DMS153 treated with DMSO at 0.1 percent for 48 hours (cell line): ENCODE measurements at regions not wholly inside any gene's neighbourhood (a gene's known extent, or its start where the extent isn't known, plus 50 kb on each side); places are given as distances from the start of the nearest gene placed in this dataset.
A peak's percentile ranks its signal among the peaks of the same experiment; 100 is the strongest.
"Not testable (repeated sequence)": the region's sequence is repeated elsewhere in the genome, so short reads cannot be mapped to it uniquely, and the experiment has no call there.

Experiments
- DNase-seq: peaks from one replicate; lab custom pipeline; 2025; ENCODE audit not compliant: unreplicated experiment; lab: John Stamatoyannopoulos, UW

DNA sequence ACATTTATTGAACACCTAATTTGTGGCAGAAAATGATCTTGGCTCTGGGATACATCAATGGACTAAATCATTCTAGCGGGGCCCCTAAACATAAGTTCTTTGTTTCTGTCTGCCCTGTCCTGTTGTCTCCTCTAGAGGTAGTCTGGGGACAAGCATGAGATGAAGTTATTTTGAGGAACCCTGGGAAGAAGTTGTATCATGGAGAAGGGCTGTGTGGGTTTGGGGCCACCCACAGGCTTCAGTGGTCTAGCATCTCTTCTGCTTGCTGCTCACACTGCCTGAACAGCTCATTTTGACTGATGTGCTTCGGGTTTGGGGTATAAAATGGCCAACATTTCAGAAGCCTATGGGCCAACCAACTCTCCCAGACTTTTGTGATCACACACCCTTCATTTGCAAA lies 50.3 kb upstream of the OSBPL11 start:
- DNase-seq, result no peak

DNA sequence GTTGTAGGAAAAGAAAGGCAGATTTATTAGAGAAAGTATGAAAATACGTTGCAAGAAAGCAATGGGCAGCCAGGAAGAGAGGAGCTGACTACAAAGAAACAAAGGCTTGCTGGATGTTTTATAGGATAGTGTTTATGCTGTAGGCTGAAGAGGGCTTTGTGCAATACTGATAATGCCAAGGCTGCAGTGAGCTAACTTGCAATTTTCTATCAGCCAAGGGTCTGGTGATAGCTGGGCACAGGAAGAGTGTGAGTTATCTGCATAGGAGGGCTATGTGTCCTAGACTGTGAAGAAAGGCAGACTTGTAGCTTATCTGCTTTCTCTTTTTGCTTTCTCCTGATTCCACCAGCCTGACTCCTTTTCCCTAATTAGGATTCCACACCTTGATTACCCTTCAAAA lies 51.3 kb upstream of the OSBPL11 start:
- no peak for DNase-seq

DNA sequence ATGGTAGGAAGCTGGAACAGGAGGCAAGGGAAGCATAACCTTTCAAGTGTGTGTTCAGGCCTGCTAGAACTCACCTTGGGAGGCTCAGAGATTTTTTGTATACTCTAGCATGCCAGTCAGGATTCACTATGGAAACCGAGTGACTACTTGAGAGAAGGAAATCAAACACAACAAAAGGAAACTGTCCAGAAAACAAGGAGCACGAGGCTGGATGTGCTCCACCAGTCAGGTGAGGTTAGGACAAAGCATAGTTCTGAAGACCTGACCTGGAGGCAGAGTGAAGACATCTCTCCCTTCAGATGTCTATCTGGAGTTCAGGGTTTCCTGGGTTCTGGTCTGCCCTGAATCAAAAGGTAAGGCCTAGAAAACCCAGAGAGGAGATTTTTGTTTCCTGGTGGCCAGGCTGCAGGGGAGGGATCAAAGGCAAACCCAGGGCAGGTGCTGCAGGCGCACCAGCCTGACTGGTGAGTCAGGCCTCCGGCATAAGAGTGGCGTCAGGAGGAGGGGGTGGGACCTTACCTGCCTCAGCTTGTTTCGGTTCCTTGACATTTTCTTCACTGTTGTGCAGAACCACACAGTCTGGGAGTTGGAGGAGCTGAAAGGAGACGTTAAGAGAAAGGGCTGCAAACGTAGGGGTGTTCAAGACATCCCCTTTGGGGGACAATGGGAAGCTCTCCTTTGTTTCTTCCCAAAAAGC lies 52.2 kb upstream of the OSBPL11 start:
- peak; percentile 27 for DNase-seq

DNA sequence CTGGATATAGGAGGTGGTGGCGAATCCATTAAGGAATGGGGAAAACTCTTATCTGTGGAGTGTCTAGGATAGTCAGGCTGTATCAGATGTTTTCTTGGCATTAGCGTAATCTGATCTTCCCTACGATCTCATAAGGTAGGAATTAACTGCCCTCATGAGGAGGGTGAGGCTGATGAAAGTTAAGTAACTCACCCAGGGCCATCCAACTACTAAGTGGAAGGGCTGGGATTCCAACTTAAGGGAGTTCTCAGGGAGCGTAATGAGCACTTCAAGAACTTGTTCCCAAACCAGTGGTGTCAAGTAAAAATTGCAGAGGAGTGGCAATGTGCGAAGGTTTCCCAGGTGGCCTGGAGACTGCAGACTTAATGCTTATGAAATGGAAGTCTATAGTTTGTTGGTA lies 55.9 kb upstream of the OSBPL11 start:
- no peak for DNase-seq

DNA sequence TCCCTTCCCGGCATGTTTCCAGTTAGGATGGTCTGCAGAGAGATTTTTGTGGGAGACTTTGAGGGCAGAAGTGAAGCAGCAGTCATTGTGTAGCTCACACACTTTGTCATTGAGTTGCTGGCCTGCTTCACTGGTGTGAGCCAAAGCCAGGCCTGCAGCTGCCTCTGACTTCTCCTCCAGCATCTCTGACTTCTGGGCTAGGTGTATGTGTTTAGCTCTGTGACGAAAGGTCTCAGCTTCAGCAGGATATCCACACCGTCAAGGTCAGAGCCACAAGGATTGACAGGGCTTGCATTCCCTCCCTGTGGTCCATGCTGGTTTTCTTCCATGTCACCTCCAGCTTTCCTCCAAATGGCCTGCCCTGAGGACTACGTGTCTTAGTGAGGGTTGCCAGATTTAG lies 57.1 kb upstream of the OSBPL11 start:
- no peak for DNase-seq

DNA sequence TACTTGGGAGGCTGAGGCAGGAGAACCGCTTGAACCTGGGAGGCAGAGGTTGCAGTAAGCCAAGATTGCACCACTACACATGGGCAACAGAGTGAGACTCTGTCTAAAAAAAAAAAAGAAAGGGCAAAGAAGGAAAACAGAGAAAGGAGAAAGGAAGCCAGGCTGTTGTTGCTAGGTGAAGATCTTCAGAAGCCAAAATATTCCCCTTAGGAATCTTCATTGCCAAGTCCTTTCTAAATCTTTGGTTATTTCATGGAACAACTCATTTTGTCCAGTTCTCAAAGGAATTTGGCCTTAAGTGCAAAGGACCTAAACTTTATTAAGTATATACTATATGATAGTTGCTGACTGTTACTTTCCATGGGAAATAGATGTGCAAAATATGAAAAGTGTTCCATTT lies 59.2 kb upstream of the OSBPL11 start:
- DNase-seq, result no peak

DNA sequence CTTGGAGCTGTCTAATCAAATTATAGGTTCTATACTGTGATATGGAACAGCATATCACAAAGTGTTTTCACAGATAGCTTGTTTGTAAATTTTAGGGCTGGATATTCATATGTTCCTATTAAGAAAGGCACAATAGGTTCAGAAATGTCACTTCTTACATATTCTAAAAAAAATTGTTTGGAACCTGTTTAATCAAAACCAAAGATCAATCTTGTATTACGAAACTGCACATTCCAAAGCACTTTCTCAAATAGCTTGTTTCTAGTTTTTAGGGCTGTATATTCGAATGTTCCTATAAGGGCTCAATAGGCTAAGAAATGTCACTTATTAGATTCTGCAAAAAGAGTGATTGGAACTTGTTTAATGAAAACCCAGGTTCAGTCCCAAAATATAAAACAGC lies 67.4 kb upstream of the OSBPL11 start:
- no peak for DNase-seq

DNA sequence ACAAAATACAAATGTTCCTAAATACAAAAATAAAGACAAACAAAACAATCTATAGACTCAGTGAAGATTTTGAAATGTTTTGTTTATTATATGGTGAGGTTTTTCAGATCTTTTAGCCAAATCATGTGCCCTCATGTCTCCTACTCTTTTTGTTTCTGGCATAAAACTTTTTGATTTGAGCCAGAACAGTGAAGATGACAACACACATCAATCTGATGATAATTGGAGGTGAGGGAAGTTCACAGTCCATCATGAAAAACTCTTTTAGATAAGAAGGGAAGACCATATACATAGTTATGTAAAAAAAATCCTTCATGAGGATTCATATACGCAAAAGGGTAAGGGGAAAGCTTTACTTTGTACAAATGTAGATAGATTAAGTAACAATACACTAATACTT lies 75.1 kb upstream of the OSBPL11 start:
- no peak for DNase-seq

DNA sequence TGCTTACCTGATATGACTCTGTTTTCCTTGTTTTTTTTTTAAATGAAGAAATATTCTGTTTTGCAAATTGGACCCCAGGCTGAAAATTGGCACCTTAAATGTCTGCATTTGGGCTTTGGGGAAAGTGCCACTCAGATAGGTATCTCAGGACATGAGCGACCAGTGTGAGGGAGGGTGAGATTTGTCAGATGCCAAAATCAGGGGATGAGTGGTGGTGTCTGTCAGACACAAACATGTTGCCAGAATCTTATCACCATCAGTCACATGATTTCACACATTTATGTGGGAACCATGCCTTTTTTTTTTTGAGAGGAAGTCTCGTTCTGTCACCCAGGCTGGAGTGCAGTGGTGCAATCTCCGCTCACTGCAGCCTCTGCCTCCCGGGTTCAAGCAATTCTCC lies 75.6 kb upstream of the OSBPL11 start:
- no peak for DNase-seq

DNA sequence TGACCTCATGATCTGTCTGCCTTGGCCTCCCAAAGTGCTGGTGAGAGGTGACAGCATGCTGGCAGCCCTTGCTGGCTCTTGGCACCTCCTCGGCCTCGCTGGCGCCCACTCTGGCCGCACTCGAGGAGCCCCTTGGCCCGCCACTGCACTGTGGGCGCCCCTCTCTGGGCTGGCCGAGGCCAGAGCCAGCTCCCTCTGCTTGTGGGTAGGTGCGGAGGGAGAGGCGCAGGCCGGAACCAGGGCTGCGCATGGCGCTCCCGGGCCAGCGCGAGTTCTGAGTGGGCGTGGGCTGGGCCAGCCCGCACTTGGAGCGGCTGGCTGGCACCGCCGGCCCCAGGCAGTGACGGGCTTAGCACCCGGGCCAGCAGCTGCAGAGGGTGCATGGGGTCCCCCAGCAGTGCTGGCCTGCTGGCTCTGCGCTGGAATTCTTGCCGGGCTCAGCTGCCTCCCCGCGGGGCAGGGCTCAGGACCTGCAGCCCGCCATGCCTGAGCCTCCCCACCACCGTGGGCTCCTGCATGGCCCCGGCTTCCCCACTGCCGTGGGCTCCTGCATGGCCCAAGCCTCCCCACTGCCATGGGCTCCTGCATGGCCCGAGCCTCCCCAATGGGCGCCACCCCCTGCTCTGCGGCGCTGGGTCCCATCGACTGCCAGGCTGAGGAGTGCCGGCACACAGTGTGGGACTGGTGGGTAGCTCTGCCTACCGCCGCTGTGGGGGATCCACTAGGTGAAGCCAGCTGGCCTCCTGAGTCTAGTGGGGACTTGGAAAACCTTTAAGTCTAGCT lies 76.4 kb upstream of the OSBPL11 start:
- DNase-seq, result no peak

DNA sequence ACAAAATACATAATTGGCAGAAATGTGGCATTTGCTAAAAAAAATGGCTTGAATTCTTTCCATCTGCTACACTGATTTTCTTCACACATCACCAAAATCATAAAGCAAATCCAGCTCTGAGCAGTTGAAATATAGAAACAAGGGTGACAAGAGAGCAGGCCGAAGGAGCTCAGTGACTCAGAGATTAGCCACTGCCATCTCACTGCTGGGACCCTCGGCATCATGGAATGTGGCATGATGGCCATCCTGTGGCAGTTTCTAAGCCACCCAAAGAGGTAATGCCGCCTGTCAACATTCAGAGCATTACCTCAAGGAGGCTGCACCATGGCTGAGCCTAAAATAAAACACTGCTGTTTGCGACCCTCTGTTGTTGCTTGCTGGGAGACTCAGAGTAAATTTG lies 80.5 kb upstream of the OSBPL11 start:
- DNase-seq, result no peak

DNA sequence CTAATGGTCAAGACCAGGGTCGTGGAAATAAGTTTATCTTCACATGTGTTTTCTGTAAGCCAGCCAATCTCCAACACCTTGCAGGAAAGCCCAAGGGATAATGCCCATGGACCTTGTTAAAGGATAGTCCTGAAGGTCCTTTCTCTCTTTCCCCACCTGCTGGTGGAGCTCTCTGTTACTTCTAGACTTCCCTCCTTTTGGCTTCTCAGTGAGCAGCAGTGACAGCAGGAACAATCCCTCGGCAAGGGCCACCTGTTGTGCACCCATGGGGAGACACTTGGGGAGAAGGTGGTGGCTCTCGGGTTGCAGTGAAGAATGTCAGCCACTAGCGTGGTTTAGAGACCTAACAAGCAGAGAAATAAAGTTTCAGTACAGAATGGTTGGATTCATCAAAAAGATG lies 84.0 kb upstream of the OSBPL11 start:
- no peak for DNase-seq

DNA sequence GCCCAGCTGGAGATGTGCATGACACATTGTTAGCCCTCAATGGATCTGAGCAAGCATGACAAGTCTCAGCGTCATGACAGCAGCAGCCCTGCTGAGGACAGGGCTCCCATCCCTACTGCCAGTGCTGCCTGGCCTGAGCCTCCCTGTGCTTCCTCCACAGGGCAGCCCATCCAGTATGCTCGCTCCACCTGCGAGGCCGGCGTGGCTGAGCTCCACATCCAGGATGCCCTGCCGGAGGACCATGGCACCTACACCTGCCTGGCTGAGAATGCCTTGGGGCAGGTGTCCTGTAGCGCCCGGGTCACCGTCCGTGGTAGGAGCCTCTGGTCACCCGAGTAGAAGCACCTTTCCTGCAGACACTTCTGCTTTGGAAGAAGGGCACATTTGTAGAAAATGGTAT lies 85.8 kb upstream of the OSBPL11 start:
- DNase-seq, result no peak

DNA sequence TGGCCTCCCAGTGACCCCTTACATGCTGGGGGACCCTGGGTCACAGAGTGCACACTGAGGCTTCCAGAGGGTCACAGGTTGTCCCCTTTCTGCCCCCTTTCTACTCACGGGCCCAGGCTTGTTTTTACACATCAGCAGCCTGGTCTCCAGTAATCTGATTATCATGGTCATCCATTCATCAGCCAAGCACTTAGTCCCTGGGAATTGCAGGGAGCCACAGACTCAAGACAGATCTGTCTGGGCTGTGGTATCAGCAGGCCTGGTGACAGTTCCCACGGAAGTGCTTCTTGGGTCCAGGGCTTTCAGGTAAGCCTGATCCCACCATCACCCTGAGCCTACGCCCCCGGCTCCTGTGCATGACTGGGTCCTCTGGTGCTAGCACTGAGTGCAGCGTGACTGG lies 86.6 kb upstream of the OSBPL11 start:
- not testable (repeated sequence) for DNase-seq

DNA sequence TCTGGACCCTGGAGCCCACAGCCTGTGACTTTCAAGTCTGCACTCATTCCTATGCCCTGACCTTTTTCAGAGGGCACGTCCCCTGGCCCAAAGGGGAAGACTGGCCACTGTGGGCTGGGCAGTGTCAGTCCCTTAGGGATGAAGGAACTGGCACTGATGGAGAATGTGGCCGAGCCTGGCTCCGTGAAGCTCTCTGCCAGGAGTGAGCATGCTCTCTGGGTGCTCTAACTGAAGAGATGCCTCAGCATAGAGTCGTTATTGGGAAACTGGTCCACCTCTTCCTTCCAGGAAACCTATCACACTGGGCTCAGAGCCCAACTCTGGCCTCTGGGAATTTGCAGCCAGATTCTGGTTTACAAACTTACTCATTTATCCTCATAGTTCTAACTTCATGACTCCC lies 87.3 kb upstream of the OSBPL11 start:
- not testable (repeated sequence) for DNase-seq

DNA sequence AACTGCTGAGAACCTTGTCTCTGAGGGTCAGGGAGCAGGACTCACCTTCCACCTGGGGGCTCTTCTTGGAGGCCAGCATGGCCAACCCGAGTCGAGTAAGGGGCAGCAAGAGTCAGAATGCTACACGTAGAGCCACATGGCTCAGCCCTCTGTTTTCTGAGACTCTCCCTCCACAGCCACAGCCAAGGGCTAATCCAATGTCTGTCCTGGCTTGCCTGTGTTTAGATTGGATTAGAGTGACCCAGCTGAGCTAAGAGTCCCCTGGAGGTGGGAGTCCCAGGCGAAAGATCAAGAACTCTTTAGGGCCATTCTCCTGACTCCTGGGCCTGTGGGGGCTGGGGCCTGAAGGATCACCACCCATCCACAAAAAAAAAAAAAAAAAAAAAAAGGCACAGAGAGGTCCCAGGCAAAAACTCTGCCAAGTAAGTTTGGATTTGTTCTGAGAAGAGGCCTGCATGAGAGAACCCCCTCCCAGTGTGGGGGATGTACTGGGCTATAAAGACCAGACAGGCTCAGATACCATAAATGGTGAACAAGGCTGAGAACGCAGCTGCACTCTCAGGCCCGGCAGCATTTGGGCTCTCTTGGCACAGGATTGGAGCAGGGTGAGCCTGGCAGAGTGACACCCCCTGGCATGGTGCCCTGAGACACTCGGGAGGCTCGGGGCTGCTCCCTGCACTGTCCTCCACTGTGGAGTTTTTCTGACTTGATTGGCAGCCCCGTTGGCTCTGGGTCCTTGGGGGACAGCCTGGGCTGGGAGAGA lies 88.0 kb upstream of the OSBPL11 start:
- no peak for DNase-seq

DNA sequence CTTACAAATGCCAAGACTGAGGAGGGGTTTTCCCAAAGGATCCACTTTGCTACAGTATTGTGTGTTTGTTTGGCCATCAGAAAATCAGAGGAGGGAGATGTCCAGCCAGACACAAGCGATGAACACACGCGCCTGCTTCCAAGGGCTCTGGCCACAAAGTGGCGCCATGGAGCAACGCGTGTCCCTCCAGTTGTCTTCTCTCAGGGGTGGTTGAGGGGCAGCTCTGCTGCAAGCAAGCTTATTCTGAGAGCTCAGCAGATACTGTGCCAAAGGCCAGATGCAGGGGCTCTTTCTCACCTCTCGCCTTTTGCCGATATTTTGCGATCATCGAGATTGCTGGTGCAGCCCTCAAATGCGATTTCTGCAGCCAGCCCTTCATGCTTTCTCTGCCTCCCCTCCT lies 88.9 kb upstream of the OSBPL11 start:
- DNase-seq, result no peak

DNA sequence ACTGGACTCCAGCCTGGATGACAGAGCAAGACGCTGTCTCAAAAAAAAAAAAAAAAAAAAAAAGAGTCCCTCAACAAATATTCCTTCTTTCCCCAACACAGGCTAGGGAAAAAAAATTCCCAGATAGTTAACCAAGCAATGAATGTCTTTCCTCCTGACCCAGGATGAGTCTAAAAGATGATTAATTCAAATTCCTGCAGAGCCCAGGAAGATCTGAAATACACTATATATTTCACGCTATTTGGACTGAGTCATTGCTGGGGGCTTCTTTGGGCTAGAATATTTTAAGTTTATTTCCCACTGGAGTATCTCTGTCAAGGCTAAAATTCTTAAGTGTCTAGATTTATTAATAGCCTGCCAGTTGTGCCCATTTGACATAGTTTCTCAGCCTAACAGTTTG lies 90.4 kb upstream of the OSBPL11 start:
- DNase-seq, result not testable (repeated sequence)

DNA sequence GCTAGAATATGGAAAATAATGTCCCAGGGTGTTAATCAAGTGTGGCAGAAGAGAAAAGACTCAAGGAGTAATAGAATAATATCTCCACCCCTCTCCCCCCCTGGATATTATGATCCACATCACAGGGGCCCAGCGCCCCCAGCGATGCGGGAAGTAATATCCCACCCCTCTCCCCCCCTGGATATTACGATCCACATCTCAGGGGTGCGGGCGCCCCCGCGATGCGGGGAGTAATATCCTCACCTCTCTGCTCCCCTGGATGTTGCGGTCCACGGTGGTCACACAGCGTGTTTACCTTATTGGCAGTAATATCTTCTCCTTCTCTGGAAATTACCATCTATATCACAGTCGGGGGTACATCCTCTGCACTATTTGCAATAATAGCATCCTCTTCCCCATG lies 97.1 kb upstream of the OSBPL11 start:
- DNase-seq, result no peak

DNA sequence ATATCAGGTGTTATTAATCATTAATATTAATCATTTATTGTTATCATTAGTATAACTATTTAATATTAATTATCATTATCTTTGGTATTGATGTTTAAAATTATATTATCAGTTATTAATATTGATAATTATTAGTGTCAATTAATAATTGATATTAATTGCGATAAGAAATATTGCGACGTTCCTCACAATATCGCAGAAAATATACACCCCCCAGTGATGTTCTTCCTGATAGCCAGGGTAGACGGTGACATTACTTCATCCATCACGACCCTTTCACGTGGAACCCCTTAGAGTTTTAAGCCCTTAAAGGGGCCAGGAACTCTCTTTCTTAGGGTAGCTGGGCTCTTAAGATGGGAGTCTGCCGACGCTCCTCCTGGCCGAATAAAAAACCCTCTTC lies 98.6 kb upstream of the OSBPL11 start:
- no peak for DNase-seq

DNA sequence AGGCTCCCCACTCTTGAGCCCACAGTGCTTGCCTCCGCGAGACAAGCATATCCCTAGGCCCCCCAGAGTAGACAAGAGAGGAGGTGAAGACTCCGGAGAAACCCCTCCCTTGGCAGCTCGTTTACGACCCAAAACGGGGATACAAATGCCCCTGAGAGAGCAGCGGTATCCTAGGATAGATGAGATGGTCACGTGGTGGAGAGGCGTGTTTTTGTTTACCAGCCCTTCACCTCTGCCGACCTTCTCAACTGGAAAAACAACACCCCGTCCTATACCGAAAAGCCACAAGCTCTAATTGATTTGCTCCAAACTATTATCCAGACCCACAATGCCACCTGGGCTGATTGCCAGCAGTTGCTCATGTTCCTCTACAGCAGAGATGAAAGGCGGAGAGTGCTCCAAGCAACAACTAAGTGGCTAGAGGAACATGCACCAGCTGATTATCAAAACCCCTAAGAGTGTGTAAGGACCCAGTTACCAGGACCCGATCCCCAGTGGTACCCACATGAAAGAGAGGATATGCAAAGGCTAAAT lies 99.5 kb upstream of the OSBPL11 start:
- DNase-seq, result peak; percentile 59

DNA sequence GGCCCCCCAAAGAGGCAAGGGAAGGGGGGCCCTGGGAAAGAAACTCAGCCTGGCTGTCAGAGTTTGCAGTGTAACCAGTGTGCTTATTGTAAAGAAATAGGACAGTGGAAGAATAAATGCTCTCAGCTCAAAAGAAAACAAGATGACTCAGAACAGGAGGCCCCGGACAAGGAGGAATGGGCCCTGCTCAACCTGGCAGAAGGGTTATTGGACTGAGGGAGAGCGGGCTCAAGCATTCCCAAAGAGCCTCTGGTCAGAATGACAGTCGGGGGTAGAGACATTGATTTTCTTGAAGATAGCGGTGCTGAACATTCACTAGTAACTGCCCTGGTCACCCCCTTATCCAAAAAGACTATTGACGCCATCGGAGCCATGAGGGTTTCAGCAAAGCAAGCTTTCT lies 100.4 kb upstream of the OSBPL11 start:
- DNase-seq, result no peak
